PC-9 (cell line): ENCODE measurements at regions not wholly inside any gene's neighbourhood (a gene's known extent, or its start where the extent isn't known, plus 50 kb on each side); places are given as distances from the start of the nearest gene placed in this dataset.

Source experiments
- CTCF ChIP-seq: fragments of 200-600 bp; sonication (generic); conservative IDR thresholded peaks from 2 replicates; pipeline ENCODE4 v1.6.1; 2017; ENCODE audit warnings: mixed run types, antibody characterized with exemption, mild to moderate bottlenecking, moderate library complexity
- EZH2 ChIP-seq: fragments of 200-600 bp; sonication (generic); IDR thresholded peaks from 2 replicates; pipeline ENCODE4 v1.8.0; 2017; ENCODE audit warnings: antibody characterized with exemption, low read depth

GRCh38 chr18:40687399-40687798 is 1267.6 kb upstream of the PIK3C3 start:
- TF ChIP-seq CTCF (no peak), EZH2 (no peak)
